Smooth muscle cell (in vitro differentiated cells): ENCODE measurements at regions not wholly inside any gene's neighbourhood (a gene's known extent, or its start where the extent isn't known, plus 50 kb on each side); places are given as distances from the start of the nearest gene placed in this dataset.
"Not testable (repeated sequence)": the region's sequence is repeated elsewhere in the genome, so short reads cannot be mapped to it uniquely, and the experiment has no call there.

Experiments
- DNase-seq: peaks from one replicate; lab custom pipeline; 2025; ENCODE audit not compliant: unreplicated experiment; lab: John Stamatoyannopoulos, UW
- H2AFZ ChIP-seq: fragments of 200-600 bp; sonication (generic); 2 replicates; pipeline ENCODE4 v1.6.0; 2016; ENCODE audit warnings: antibody characterized with exemption, low read depth, mild to moderate bottlenecking
- H3F3A ChIP-seq: fragments of 200-600 bp; sonication (generic); 2 replicates; pipeline ENCODE4 v1.6.0; 2017; ENCODE audit warnings: antibody characterized with exemption, low read depth
- H3K27ac ChIP-seq: fragments of 200-600 bp; sonication (generic); 2 replicates; pipeline ENCODE4 v1.5.1; 2016; ENCODE audit warnings: low read depth, mild to moderate bottlenecking
- H3K27me3 ChIP-seq: fragments of 200-600 bp; sonication (generic); 2 replicates; pipeline ENCODE4 v1.6.1; 2016; ENCODE audit warnings: low read depth, mild to moderate bottlenecking
- H3K36me3 ChIP-seq: fragments of 200-600 bp; sonication (generic); 2 replicates; pipeline ENCODE4 v1.5.1; 2016; ENCODE audit warnings: low read depth
- H3K4me1 ChIP-seq: fragments of 200-600 bp; sonication (generic); 2 replicates; pipeline ENCODE4 v1.5.1; 2016; ENCODE audit warnings: low read depth
- H3K4me2 ChIP-seq: fragments of 200-600 bp; sonication (generic); 2 replicates; pipeline ENCODE4 v1.6.0; 2016; ENCODE audit warnings: mild to moderate bottlenecking
- H3K4me3 ChIP-seq: fragments of 200-600 bp; sonication (generic); 2 replicates; pipeline ENCODE4 v1.5.1; 2016; ENCODE audit warnings: mild to moderate bottlenecking
- H3K79me2 ChIP-seq: fragments of 200-600 bp; sonication (generic); 2 replicates; pipeline ENCODE4 v1.6.0; 2016; ENCODE audit warnings: low read depth, mild to moderate bottlenecking
- H3K9ac ChIP-seq: fragments of 200-600 bp; sonication (generic); 2 replicates; pipeline ENCODE4 v1.6.0; 2016; ENCODE audit warnings: low read depth
- H3K9me3 ChIP-seq: fragments of 200-600 bp; sonication (generic); replicated peaks from 2 replicates; pipeline ENCODE4 v1.5.1; 2016; ENCODE audit warnings: low read depth
- H4K20me1 ChIP-seq: fragments of 200-600 bp; sonication (generic); 2 replicates; pipeline ENCODE4 v1.6.0; 2016; ENCODE audit warnings: low read depth
- WGBS: methylation state at CpG from one replicate; pipeline ENCODE4 v1.1.7; 2016; ENCODE audit warnings: low lambda C conversion rate; 5-methylcytosine and 5-hydroxymethylcytosine counted together
- TF ChIP-seq, protein P1 (sequence below): fragments of 200-600 bp; sonication (generic); IDR thresholded peaks from 2 replicates; pipeline ENCODE4 v1.5.1; 2017; ENCODE audit warnings: borderline replicate concordance, mild to moderate bottlenecking, antibody characterized with exemption; ENCODE audit not compliant: insufficient read depth, poor library complexity, severe bottlenecking

DNA sequence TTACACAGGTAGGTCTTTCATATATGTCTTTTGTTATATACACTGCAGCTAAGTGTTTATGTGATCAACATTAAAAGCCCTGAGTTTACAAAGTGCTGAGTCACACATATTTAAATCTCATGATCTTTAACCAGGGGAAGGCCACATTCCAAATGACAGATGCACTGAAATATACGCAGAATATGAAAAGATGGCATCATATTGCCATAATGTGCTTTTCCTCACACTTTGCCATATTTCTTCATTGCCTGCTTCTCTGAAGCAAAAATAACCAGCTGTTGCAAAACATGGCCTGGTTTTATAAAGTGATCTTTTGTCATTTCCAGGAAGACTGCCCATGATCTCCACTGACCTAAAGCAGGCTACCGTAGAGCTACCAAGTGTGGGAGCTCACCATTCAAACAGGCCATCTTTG is 93.5 kb upstream of the MAPRE2 start:
- Histone ChIP-seq H2AFZ (peak overlapping the region; percentile 28), H3K36me3 (no peaks in the 10 kb centered on the region), H3K4me3 (no peak overlapping the region), H3K4me2 (peak overlapping the region; percentile 8), H3K4me1 (peaks cover 3% of the 10 kb centered on the region), H3K79me2 (no peaks in the 10 kb centered on the region), H3K27me3 (no peaks in the 10 kb centered on the region), H3K9me3 (no peaks in the 10 kb centered on the region), H3K27ac (peak overlapping the region; percentile 47), H3K9ac (no peak overlapping the region), H4K20me1 (no peaks in the 10 kb centered on the region), H3F3A (no peaks in the 10 kb centered on the region)
- no peak for DNase-seq
- 27% methylated on average over 2 of the region's 2 CpGs for WGBS
- TF ChIP-seq, protein P1, sequence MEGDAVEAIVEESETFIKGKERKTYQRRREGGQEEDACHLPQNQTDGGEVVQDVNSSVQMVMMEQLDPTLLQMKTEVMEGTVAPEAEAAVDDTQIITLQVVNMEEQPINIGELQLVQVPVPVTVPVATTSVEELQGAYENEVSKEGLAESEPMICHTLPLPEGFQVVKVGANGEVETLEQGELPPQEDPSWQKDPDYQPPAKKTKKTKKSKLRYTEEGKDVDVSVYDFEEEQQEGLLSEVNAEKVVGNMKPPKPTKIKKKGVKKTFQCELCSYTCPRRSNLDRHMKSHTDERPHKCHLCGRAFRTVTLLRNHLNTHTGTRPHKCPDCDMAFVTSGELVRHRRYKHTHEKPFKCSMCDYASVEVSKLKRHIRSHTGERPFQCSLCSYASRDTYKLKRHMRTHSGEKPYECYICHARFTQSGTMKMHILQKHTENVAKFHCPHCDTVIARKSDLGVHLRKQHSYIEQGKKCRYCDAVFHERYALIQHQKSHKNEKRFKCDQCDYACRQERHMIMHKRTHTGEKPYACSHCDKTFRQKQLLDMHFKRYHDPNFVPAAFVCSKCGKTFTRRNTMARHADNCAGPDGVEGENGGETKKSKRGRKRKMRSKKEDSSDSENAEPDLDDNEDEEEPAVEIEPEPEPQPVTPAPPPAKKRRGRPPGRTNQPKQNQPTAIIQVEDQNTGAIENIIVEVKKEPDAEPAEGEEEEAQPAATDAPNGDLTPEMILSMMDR = no peak

DNA sequence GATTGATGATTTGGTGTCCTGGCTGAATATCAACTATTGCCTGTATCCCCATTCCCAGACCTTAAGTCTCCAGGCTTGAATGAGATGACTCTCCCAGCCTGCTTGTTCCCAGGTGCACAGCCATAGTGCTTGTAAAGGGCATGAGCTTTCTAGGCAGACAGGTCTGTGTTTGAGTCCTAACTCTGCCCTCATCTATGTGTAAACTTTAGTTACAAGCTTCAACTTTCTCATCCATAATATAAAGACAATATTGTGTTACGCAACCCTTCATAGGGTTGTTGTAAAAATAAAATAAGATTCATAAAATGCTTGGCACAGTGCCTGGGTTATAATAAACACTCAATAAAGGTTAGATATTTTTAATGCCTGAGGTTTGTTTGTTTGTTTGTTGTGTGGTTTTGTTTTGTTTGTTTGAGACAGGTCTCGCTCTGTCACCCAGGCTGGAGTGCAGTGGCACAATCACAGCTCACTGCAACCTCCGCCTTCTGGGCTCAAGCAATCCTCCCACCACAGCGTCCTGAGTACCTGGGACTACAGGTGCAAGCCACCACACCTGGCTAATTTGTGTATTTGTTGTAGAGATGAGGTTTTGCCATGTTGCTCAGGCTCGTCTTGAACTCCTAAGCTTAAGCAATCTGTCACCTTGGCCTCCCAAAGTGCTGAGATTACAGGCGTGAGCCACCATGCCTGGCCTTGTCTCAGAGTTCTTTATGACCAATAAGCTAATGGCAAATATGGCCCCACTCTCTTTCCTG is 89.4 kb upstream of the MAPRE2 start:
- Histone ChIP-seq H4K20me1 (no peaks in the 10 kb centered on the region), H3K9ac (no peak overlapping the region), H3K4me2 (no peak overlapping the region), H3K4me3 (no peak overlapping the region), H3F3A (no peaks in the 10 kb centered on the region), H3K4me1 (peaks cover 8% of the 10 kb centered on the region), H3K9me3 (no peaks in the 10 kb centered on the region), H3K27me3 (no peaks in the 10 kb centered on the region), H2AFZ (no peak overlapping the region), H3K27ac (no peak overlapping the region), H3K79me2 (no peaks in the 10 kb centered on the region), H3K36me3 (no peaks in the 10 kb centered on the region)
- TF ChIP-seq, protein P1 = no peak
- DNase-seq = no peak
- WGBS = 93% methylated on average over 6 of the region's 6 CpGs

DNA sequence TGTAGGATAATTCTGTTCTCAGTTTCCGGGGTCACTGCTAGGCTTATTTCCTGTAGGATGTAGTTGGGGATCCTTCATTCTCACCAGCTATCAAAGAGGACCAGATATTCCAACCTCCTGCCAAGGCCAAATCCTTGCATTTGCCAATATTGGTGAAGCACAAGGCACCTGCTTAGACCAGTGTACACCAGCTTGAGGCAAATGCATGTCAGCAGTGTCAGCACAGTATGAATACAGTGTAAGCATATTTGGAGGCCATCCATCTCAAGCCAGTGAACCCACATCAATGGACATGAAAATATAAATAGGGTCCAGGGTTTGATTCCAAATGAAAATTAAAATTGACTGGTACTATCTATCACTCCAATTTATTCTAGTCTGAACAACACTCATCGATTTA is 88.0 kb upstream of the MAPRE2 start:
- 92% methylated on average over 2 of the region's 2 CpGs for WGBS
- H3F3A ChIP-seq = no peaks in the 10 kb centered on the region
- H3K79me2 ChIP-seq = no peaks in the 10 kb centered on the region
- H4K20me1 ChIP-seq = no peaks in the 10 kb centered on the region
- no peaks in the 10 kb centered on the region for H3K27me3 ChIP-seq
- H3K4me2 ChIP-seq = no peak overlapping the region
- H3K9me3 ChIP-seq = no peaks in the 10 kb centered on the region
- H3K9ac ChIP-seq = no peak overlapping the region
- H3K4me1 ChIP-seq = peaks cover 16% of the 10 kb centered on the region
- H3K27ac ChIP-seq = no peak overlapping the region
- H2AFZ ChIP-seq = no peak overlapping the region
- no peak for DNase-seq
- H3K36me3 ChIP-seq = no peaks in the 10 kb centered on the region
- H3K4me3 ChIP-seq = no peak overlapping the region
- TF ChIP-seq, protein P1 = no peak

DNA sequence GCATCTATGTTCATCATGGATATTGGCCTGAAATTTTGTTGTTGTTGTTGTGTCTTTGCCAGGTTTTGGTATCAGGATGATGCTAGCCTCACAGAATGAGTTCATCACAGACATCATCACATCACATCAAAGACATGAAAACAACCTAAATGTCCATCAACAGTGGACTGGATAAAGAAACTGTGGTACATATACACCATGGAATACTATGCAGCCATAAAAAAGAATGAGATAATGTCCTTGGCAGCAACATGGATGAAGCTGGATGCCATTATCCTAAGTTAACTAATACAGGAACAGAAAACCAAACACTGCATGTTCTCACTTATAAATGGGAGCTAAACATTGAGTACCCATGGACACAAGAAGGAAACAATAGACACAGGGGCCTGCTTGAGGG is 85.7 kb upstream of the MAPRE2 start:
- H3K27ac ChIP-seq, H3K9ac ChIP-seq, H3K9me3 ChIP-seq, H4K20me1 ChIP-seq, H3K27me3 ChIP-seq, H3K4me2 ChIP-seq, H3K79me2 ChIP-seq, DNase-seq, H3F3A ChIP-seq, H2AFZ ChIP-seq, H3K36me3 ChIP-seq, H3K4me3 ChIP-seq: not testable (repeated sequence)
- peaks cover 16% of the 10 kb centered on the region for H3K4me1 ChIP-seq
